ENCODE measurements at regions not wholly inside any gene's neighbourhood (a gene's known extent, or its start where the extent isn't known, plus 50 kb on each side); places are given as distances from the start of the nearest gene placed in this dataset.

GRCh38 chr1:87591492-87591891 is 262.8 kb downstream of the LMO4 start:
- TF ChIP-seq CTCF (conservative IDR thresholded peaks at IDR 0.05; ENCODE audit: control insufficient read depth, insufficient read depth, low read depth, low read length): no peak
- DNase-seq (ENCODE audit: low read depth): no peak
- H3K4me3 ChIP-seq (ENCODE audit: control insufficient read depth, low read depth, low read length): no peak overlapping the region

DNA sequence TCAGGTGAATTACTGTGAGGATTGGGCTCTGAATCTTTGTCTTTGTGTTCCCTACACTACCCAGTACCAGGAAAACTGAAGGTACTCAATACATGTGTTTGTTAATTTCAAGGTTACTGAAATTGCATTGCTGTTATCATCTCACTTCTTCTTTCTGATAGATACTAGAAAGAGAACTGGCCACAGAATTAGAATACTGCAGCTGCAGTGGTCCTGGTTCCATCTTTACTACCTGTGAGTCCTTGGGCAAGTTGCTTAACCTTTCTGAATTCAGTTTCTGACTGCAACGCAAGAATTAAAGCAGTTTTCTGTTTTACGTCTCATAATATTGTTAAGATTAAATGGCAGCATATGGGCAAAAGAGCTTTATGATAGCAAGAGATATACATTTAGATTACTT is 263.5 kb downstream of the LMO4 start:
- no peak for TF ChIP-seq CTCF (conservative IDR thresholded peaks at IDR 0.05; ENCODE audit: control insufficient read depth, insufficient read depth, low read depth, low read length)
- DNase-seq (ENCODE audit: low read depth): no peak
- H3K4me3 ChIP-seq (ENCODE audit: control insufficient read depth, low read depth, low read length): no peak overlapping the region

DNA sequence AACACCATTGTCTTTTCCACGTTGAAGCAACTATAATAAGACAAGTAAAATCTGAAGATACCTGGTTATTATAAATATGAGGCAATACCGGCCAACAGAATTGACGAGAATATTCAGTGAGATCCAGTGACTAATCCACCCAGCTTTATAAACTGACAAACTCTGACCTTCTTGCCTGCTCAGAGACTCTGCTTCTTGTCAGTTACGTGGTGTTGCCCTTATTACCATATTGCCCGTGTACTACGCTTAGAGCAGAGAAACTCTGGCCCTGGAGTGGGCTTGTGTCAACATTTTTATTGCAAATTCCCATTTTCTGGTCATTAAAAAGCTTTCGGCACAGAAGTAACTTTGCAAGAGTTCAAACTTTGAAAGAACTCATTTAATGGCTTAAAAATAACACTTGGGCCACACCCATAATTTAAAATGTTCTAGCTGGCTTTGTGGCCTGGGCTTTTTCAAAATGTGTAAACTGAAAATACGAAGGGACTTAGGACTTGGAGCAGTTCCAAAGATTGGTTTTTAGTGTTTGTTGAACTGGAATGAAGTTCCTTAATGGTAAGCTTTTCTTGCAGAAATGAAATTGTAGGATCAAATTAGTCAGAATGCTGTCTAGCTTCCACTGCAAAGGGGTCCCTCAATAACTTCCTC is 266.2 kb downstream of the LMO4 start:
- TF ChIP-seq CTCF (conservative IDR thresholded peaks at IDR 0.05; ENCODE audit: control insufficient read depth, insufficient read depth, low read depth, low read length): no peak
- DNase-seq (ENCODE audit: low read depth): no peak
- no peak overlapping the region for H3K4me3 ChIP-seq (ENCODE audit: control insufficient read depth, low read depth, low read length)

- H3K4me3 ChIP-seq (ENCODE audit: control insufficient read depth, low read depth, low read length): no peak overlapping the region
- no peak for DNase-seq (ENCODE audit: low read depth)
- no peak for TF ChIP-seq CTCF (conservative IDR thresholded peaks at IDR 0.05; ENCODE audit: control insufficient read depth, insufficient read depth, low read depth, low read length)
These were observed 266.7 kb downstream of the LMO4 start for GRCh38 chr1:87595384-87595781.

- peak; percentile 13 for TF ChIP-seq CTCF (conservative IDR thresholded peaks at IDR 0.05; ENCODE audit: control insufficient read depth, insufficient read depth, low read depth, low read length)
- no peak overlapping the region for H3K4me3 ChIP-seq (ENCODE audit: control insufficient read depth, low read depth, low read length)
- DNase-seq (ENCODE audit: low read depth): no peak
These were observed 269.7 kb downstream of the LMO4 start for GRCh38 chr1:87598429-87598828.

DNA sequence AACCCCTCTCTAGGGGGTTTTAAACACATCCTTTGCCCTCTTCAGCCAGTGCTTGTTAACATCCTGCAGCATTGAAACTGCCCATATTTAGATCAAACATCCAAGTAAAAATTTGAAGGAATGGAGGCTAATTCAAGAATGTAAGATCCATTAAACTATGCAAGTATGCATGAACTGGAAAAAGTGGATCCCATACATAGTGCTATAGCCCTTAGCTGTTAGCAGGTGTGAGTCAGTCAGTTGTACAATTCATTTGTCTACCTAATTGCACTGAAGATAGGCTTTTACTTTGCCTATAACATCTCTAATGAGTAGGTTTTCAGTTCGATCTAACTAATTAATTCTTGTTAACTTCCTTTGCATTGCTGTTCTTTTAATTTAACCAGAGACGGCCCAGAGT is 270.9 kb downstream of the LMO4 start:
- DNase-seq (ENCODE audit: low read depth): no peak
- no peak overlapping the region for H3K4me3 ChIP-seq (ENCODE audit: control insufficient read depth, low read depth, low read length)
- no peak for TF ChIP-seq CTCF (conservative IDR thresholded peaks at IDR 0.05; ENCODE audit: control insufficient read depth, insufficient read depth, low read depth, low read length)

Data from fibroblast of mammary gland (primary cell).